Immature natural killer cell (primary cell): ENCODE measurements at regions not wholly inside any gene's neighbourhood (a gene's known extent, or its start where the extent isn't known, plus 50 kb on each side); places are given as distances from the start of the nearest gene placed in this dataset.

ENCODE experiments used
- DNase-seq, 3 donors: peaks; one replicate each; pipeline ENCODE4 v3.0.0; 2022; ENCODE audit warnings: mixed read lengths in 1 of 3
- H3K27ac Mint-ChIP-seq, 6 donors: one replicate each; pipeline ENCODE4 v1.8.0; 2020; ENCODE audit warnings: mixed read lengths in 6 of 6, mild to moderate bottlenecking in 5 of 6, inconsistent platforms in 4 of 6, moderate library complexity in 3 of 6
- H3K27me3 Mint-ChIP-seq, 3 donors: one replicate each; pipeline ENCODE4 v1.8.0; 2020 to 2021; ENCODE audit warnings: low read depth in 3 of 3, mild to moderate bottlenecking in 3 of 3, mixed read lengths in 3 of 3, moderate library complexity in 3 of 3, inconsistent platforms in 1 of 3
- H3K36me3 Mint-ChIP-seq, 3 donors: one replicate each; pipeline ENCODE4 v1.8.0; 2020; ENCODE audit warnings: mixed read lengths in 3 of 3, inconsistent platforms in 2 of 3, mild to moderate bottlenecking in 2 of 3
- H3K4me1 Mint-ChIP-seq, 2 donors: one replicate each; pipeline ENCODE4 v1.8.0; 2020; ENCODE audit warnings: inconsistent platforms in 2 of 2, mild to moderate bottlenecking in 2 of 2, mixed read lengths in 2 of 2, moderate library complexity in 1 of 2
- H3K4me3 Mint-ChIP-seq, 5 donors: one replicate each; pipeline ENCODE4 v1.8.0; 2020; ENCODE audit warnings: mild to moderate bottlenecking in 5 of 5, mixed read lengths in 5 of 5, inconsistent platforms in 3 of 5, moderate library complexity in 3 of 5
- H3K9me3 Mint-ChIP-seq, 6 donors: one replicate each; pipeline ENCODE4 v1.8.0; 2020; ENCODE audit warnings: mild to moderate bottlenecking in 6 of 6, mixed read lengths in 6 of 6, inconsistent platforms in 4 of 6, moderate library complexity in 3 of 6

GRCh38 chr5:135085936-135086725, 52.1 kb upstream of the PITX1 start:
- H3K27me3 Mint-ChIP-seq: peaks cover 5 to 10% (median 6%) of the 10 kb centered on the region in 3 donors
- peaks cover 0 to 2% (median 0%) of the 10 kb centered on the region in 6 donors for H3K9me3 Mint-ChIP-seq
- H3K4me1 Mint-ChIP-seq: no peaks in the 10 kb centered on the region
- DNase-seq: no peak
- H3K4me3 Mint-ChIP-seq: no peak overlapping the region
- H3K27ac Mint-ChIP-seq: no peak overlapping the region
- no peaks in the 10 kb centered on the region for H3K36me3 Mint-ChIP-seq

- peaks cover 5 to 14% (median 6%) of the 10 kb centered on the region in 3 donors for H3K27me3 Mint-ChIP-seq
Observed at GRCh38 chr5:135085133-135085935, 51.3 kb upstream of the PITX1 start.

More at GRCh38 chr5:135085133-135085935, 51.3 kb upstream of the PITX1 start:
- H3K9me3 Mint-ChIP-seq: peaks cover 0 to 2% (median 0%) of the 10 kb centered on the region in 6 donors
- no peaks in the 10 kb centered on the region for H3K4me1 Mint-ChIP-seq
- no peaks in the 10 kb centered on the region for H3K36me3 Mint-ChIP-seq
- H3K27ac Mint-ChIP-seq: no peak overlapping the region
- no peak overlapping the region for H3K4me3 Mint-ChIP-seq
- no peak for DNase-seq
